H1 (cell line): ENCODE measurements at regions not wholly inside any gene's neighbourhood (a gene's known extent, or its start where the extent isn't known, plus 50 kb on each side); places are given as distances from the start of the nearest gene placed in this dataset.

ENCODE experiments used
- BACH1 ChIP-seq: IDR thresholded peaks from 2 replicates; pipeline ENCODE4 v1.6.1; 2012; ENCODE audit warnings: low read length, improper control_type of control experiment
- CBX8 ChIP-seq: fragments of 300-800, 300-1000 bp; sonication (generic); IDR thresholded peaks from 2 replicates; pipeline ENCODE4 v1.7.1; 2016; ENCODE audit warnings: low read depth, low read length, borderline replicate concordance
- CEBPB ChIP-seq: IDR thresholded peaks from 2 replicates; pipeline ENCODE4 v1.6.1; 2012; ENCODE audit warnings: low read depth, low read length
- EP300 ChIP-seq, 2 experiments: IDR thresholded peaks; 1 replicate in 1 of 2; 2 replicates in 1 of 2; pipeline ENCODE4 v1.6.1; 2011 to 2012; ENCODE audit warnings: low read depth in 2 of 2, low read length in 2 of 2, mild to moderate bottlenecking in 2 of 2, borderline replicate concordance in 1 of 2, inconsistent platforms in 1 of 2, moderate library complexity in 1 of 2
- POLR2A ChIP-seq, 2 experiments: IDR thresholded peaks; 1 replicate in 1 of 2; 2 replicates in 1 of 2; pipeline ENCODE4 v1.6.1; 2011; ENCODE audit warnings: low read depth in 2 of 2, low read length in 2 of 2, mild to moderate bottlenecking in 2 of 2; ENCODE audit errors: control extremely low read depth in 1 of 2
- SP2 ChIP-seq: IDR thresholded peaks from 2 replicates; pipeline ENCODE4 v1.6.1; 2012; ENCODE audit warnings: mild to moderate bottlenecking, low read length, inconsistent platforms
- SRF ChIP-seq: IDR thresholded peaks from 2 replicates; pipeline ENCODE4 v1.6.1; 2011; ENCODE audit warnings: mild to moderate bottlenecking, low read depth, low read length, moderate library complexity
- TF ChIP-seq, protein P1 (sequence below), 3 experiments: IDR thresholded peaks; 1 replicate in 2 of 3; 2 replicates in 1 of 3; pipeline versions ENCODE4 v1.5.1 to v1.6.1; 2011; ENCODE audit warnings: low read length in 3 of 3, mild to moderate bottlenecking in 3 of 3, inconsistent platforms in 2 of 3, low read depth in 1 of 3, moderate library complexity in 1 of 3; ENCODE audit not compliant: insufficient read depth in 1 of 3; ENCODE audit errors: control extremely low read depth in 1 of 3

DNA sequence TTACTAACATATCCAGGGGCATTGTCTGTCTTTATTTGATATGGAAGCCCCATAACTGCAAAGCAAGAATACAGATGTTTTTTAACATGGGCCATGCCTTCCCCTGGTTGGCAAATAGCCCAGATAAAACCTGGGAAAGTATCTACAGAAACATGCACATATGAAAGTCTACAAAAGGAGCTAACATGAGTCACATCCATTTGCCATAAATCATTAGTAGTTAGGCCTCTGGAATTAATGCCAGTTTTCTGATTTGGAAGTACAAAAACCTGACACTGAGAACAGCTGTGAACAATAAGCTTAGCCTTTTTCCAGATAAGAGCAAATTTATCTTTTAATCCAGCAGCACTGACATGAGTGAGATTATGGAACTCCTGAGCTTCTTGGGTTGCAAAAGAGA lies 418.0 kb upstream of the IMPG1 start:
- TF ChIP-seq, protein P1, sequence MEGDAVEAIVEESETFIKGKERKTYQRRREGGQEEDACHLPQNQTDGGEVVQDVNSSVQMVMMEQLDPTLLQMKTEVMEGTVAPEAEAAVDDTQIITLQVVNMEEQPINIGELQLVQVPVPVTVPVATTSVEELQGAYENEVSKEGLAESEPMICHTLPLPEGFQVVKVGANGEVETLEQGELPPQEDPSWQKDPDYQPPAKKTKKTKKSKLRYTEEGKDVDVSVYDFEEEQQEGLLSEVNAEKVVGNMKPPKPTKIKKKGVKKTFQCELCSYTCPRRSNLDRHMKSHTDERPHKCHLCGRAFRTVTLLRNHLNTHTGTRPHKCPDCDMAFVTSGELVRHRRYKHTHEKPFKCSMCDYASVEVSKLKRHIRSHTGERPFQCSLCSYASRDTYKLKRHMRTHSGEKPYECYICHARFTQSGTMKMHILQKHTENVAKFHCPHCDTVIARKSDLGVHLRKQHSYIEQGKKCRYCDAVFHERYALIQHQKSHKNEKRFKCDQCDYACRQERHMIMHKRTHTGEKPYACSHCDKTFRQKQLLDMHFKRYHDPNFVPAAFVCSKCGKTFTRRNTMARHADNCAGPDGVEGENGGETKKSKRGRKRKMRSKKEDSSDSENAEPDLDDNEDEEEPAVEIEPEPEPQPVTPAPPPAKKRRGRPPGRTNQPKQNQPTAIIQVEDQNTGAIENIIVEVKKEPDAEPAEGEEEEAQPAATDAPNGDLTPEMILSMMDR (IDR thresholded peaks at IDR 0.05; ENCODE audit: control extremely low read depth in 1 of 3, insufficient read depth in 1 of 3, low read depth in 1 of 3, low read length in 3 of 3): no peak
- TF ChIP-seq POLR2A (IDR thresholded peaks at IDR 0.05; ENCODE audit: control extremely low read depth in 1 of 2, low read depth in 2 of 2, low read length in 2 of 2) (no peak), SRF (no peak), CEBPB (no peak), CBX8 (no peak), EP300 (IDR thresholded peaks at IDR 0.05; ENCODE audit: borderline replicate concordance in 1 of 2, low read depth in 2 of 2, low read length in 2 of 2) (no peak), SP2 (no peak), BACH1 (no peak)
